Activated CD4-positive, alpha-beta T cell treated with anti-CD3 and anti-CD28 coated beads, Interleukin-2, amount 10 ng/mL, durations not matched to agents 7 days and 5 days (primary cell): ENCODE measurements at regions not wholly inside any gene's neighbourhood (a gene's known extent, or its start where the extent isn't known, plus 50 kb on each side); places are given as distances from the start of the nearest gene placed in this dataset.

Experiments
- CTCF ChIA-PET: fragments of 350-600 bp; sonication (Branson Sonifier 250); formaldehyde crosslinking; loops from one replicate; lab custom pipeline; 2021; ENCODE audit warnings: antibody characterized with exemption; lab: Charles Lee
- POLR2A ChIA-PET: fragments of 350-600 bp; sonication (Branson Sonifier 250); formaldehyde crosslinking; loops from one replicate; lab custom pipeline; 2021; ENCODE audit warnings: antibody characterized with exemption; lab: Charles Lee
- DNase-seq: peaks from one replicate; pipeline ENCODE4 v3.0.0-alpha.2; 2020
- H3K27ac Mint-ChIP-seq: one replicate; pipeline ENCODE4 v1.8.0; 2021; ENCODE audit warnings: mild to moderate bottlenecking, moderate library complexity, mixed read lengths
- H3K27me3 Mint-ChIP-seq: one replicate; pipeline ENCODE4 v1.8.0; 2021; ENCODE audit warnings: mixed read lengths
- H3K36me3 Mint-ChIP-seq: one replicate; pipeline ENCODE4 v1.8.0; 2021; ENCODE audit warnings: low read depth, mixed read lengths
- H3K4me1 Mint-ChIP-seq: one replicate; pipeline ENCODE4 v1.8.0; 2021; ENCODE audit warnings: mixed read lengths
- H3K4me3 Mint-ChIP-seq: one replicate; pipeline ENCODE4 v1.8.0; 2021; ENCODE audit warnings: mild to moderate bottlenecking, moderate library complexity, mixed read lengths
- H3K9me3 Mint-ChIP-seq: one replicate; pipeline ENCODE4 v1.8.0; 2021; ENCODE audit warnings: mixed read lengths

DNA sequence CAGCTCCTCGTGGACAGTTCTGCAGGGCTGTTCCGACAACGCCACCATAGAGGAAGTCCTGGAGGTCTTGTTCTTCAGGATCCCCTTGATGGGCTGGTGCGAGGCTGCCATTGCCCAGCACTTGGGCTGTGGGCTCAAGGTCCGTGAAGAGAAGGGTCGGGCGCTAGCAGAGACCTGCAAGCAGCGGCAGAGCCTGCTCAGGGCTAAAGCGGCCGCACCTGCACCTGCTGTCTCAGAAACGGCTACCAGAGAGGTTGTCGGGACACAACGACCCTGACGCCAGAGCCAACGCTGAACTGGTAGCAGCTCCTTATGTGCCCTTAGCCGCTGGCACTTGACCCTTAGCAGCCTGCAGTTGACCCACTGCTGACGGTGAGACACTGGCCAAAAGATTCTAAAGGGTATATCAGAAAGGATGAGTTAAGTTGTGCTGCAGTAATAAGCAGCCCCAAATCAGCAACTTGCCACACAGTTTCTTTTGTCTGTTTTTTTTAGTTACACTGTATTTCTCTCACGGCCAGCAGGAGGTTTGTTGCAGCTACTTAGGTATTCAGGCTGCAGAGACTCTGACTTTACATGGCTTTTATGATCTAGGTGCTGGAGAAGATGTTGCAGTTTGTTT is 55.5 kb upstream of the ST6GAL2 start:
- Mint-ChIP-seq H3K27ac (no peak overlapping the region), H3K27me3 (no peaks in the 10 kb centered on the region), H3K36me3 (no peaks in the 10 kb centered on the region), H3K9me3 (peaks cover 4% of the 10 kb centered on the region), H3K4me3 (no peak overlapping the region), H3K4me1 (no peaks in the 10 kb centered on the region)
- ChIA-PET POLR2A (no interaction called here), CTCF (no interaction called here)
- no peak for DNase-seq

DNA sequence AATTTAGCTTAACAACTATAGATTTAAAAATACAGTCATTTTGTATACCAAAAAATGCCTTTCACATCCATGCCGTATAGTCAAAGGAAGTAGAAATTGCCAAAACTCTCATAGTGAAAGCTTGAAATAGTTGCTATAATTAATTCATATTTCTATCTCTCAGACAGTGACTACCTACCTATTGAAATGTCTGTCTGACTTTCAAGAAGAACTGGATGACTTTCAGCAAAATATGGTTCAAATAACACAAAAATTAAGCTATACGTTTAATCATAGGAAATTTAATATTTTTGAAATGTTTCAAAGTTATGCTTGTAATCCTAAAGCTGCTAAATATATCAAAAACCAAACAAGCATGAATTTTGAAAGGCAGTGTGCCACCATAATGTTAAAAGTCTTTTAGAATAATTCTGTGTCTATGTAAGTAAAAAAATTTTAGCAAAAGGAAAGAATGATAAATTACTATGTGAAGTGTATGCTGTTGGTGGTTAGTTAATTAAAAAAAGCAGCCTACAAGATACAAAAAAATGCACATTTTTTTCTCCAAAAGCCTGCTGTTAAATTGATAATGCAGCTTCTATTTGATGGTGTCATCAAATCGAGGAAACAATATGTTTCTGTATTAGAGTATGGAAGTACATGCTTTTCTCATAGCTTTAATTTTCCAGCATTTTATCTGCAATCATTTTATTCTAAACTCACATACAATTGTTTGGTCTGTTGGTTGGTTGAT is 57.7 kb upstream of the ST6GAL2 start:
- H3K9me3 Mint-ChIP-seq, result peaks cover 4% of the 10 kb centered on the region
- DNase-seq, result no peak
- no peaks in the 10 kb centered on the region for H3K4me1 Mint-ChIP-seq
- no peaks in the 10 kb centered on the region for H3K27me3 Mint-ChIP-seq
- no peak overlapping the region for H3K4me3 Mint-ChIP-seq
- POLR2A ChIA-PET, result no interaction called here
- no peaks in the 10 kb centered on the region for H3K36me3 Mint-ChIP-seq
- H3K27ac Mint-ChIP-seq, result no peak overlapping the region
- CTCF ChIA-PET, result interaction anchor here (0.6 kb wide), 1 partner anchor 662 kb away, joined by 3 read pairs; no protein-coding TSS in a partner anchor

- H3K4me3 Mint-ChIP-seq, result no peak overlapping the region
- CTCF ChIA-PET, result no interaction called here
- H3K4me1 Mint-ChIP-seq, result no peaks in the 10 kb centered on the region
Measured at GRCh38 chr2:106944215-106944614, 58.2 kb upstream of the ST6GAL2 start.

DNA sequence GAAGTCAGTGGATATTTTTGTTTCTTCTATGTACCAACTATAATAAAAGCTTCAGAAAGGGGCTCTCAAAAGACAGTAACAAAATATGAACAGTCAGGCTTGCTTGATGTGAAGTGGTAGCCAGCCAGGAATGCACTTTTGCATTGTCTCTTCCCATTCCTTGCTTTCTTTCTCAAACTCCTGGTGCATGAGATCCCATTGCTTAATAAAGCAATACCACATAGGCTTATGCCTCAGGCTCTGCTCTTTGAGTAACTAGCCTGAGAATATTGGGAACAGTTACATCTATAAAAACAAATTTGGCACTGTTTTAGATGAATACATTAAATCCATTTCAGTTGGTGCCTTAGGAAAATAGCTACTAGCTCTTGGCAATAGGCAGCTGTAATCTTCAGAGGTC is 62.6 kb upstream of the ST6GAL2 start:
- H3K27me3 Mint-ChIP-seq, result no peaks in the 10 kb centered on the region
- no peaks in the 10 kb centered on the region for H3K4me1 Mint-ChIP-seq
- POLR2A ChIA-PET, result no interaction called here
- peaks cover 2% of the 10 kb centered on the region for H3K9me3 Mint-ChIP-seq
- H3K27ac Mint-ChIP-seq, result no peak overlapping the region
- no peaks in the 10 kb centered on the region for H3K36me3 Mint-ChIP-seq
- no peak for DNase-seq
- CTCF ChIA-PET, result no interaction called here
- H3K4me3 Mint-ChIP-seq, result no peak overlapping the region

More at GRCh38 chr2:106944215-106944614, 58.2 kb upstream of the ST6GAL2 start:
- POLR2A ChIA-PET, result no interaction called here
- Mint-ChIP-seq H3K9me3 (peaks cover 4% of the 10 kb centered on the region), H3K36me3 (no peaks in the 10 kb centered on the region), H3K27ac (no peak overlapping the region), H3K27me3 (no peaks in the 10 kb centered on the region)
- no peak for DNase-seq

DNA sequence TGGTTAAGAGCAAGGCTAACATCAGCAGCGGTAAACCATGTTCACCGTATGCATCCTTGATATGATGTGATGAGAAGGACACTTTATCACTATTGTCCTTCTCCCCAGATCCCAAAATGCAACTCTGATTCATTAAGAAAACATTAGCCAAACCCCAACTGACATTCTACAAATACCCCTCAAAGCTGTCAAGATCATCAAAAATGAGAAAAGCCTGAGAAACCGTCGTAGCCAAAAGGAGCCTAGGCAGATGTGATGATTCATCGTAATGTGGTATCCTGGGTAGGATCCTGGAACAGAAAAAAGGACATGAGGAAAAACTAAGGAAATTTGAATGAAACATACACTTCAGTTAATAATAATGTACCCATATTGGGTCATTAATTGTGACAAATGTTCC is 67.3 kb upstream of the ST6GAL2 start:
- POLR2A ChIA-PET, result no interaction called here
- Mint-ChIP-seq H3K36me3 (no peaks in the 10 kb centered on the region), H3K27me3 (no peaks in the 10 kb centered on the region), H3K27ac (no peak overlapping the region), H3K4me1 (no peaks in the 10 kb centered on the region), H3K9me3 (no peaks in the 10 kb centered on the region), H3K4me3 (no peak overlapping the region)
- no peak for DNase-seq
- CTCF ChIA-PET, result no interaction called here

GRCh38 chr2:106953779-106954178 is 67.8 kb upstream of the ST6GAL2 start:
- Mint-ChIP-seq H3K36me3 (no peaks in the 10 kb centered on the region), H3K4me1 (no peaks in the 10 kb centered on the region), H3K4me3 (no peak overlapping the region), H3K27me3 (no peaks in the 10 kb centered on the region), H3K27ac (no peak overlapping the region), H3K9me3 (no peaks in the 10 kb centered on the region)
- DNase-seq, result no peak
- CTCF ChIA-PET, result no interaction called here
- POLR2A ChIA-PET, result no interaction called here

DNA sequence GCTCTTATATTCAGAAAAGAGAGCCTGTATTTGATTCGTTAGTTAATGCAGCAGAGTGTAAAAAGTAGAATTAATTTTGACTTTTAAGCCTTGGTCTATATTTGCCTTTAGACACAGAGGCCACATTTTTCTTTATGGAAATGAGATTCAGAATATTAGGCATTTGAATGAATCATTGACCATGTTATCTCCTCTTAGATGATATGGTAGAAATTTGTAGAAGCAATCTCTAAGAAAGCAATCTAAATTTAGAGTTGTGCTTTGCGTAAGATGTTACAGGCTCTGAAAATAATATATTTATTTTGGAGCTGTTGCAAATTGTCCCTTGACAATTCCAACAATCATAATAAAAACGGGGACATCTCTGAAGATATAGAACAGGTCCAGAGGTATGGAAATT is 68.3 kb upstream of the ST6GAL2 start:
- CTCF ChIA-PET, result no interaction called here
- no peaks in the 10 kb centered on the region for H3K4me1 Mint-ChIP-seq
- POLR2A ChIA-PET, result no interaction called here
- no peaks in the 10 kb centered on the region for H3K27me3 Mint-ChIP-seq
- H3K27ac Mint-ChIP-seq, result no peak overlapping the region
- no peak overlapping the region for H3K4me3 Mint-ChIP-seq
- H3K36me3 Mint-ChIP-seq, result no peaks in the 10 kb centered on the region
- H3K9me3 Mint-ChIP-seq, result no peaks in the 10 kb centered on the region
- DNase-seq, result no peak

- Mint-ChIP-seq H3K4me1 (no peaks in the 10 kb centered on the region), H3K4me3 (no peak overlapping the region), H3K27ac (no peak overlapping the region), H3K27me3 (no peaks in the 10 kb centered on the region), H3K9me3 (no peaks in the 10 kb centered on the region), H3K36me3 (no peaks in the 10 kb centered on the region)
- ChIA-PET POLR2A (no interaction called here), CTCF (no interaction called here)
- no peak for DNase-seq
Measured at GRCh38 chr2:106956416-106956815, 70.4 kb upstream of the ST6GAL2 start.

DNA sequence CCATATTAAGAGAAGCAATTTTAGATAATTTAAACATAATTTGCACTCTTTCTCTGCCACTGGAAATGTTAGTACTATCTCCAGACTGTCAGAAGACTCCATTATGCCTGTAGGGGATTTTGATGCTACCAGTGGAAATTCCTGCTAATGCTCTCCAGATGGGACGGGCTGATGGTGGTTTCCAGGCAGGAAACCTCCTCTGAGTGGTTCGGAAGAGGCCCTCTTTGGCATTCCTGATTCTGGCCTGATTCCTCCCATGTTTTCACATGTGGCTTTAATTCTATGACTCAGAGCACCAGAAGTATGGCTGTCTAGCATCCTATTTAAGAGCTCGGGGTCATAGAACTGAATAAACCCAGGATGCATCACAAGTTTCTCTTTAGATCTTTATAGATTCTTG is 70.9 kb upstream of the ST6GAL2 start:
- CTCF ChIA-PET, result no interaction called here
- Mint-ChIP-seq H3K27ac (no peak overlapping the region), H3K4me3 (no peak overlapping the region)

GRCh38 chr2:106959975-106960682 is 74.2 kb upstream of the ST6GAL2 start:
- Mint-ChIP-seq H3K27ac (no peak overlapping the region), H3K36me3 (no peaks in the 10 kb centered on the region), H3K27me3 (no peaks in the 10 kb centered on the region), H3K9me3 (no peaks in the 10 kb centered on the region), H3K4me1 (no peaks in the 10 kb centered on the region), H3K4me3 (no peak overlapping the region)
- ChIA-PET CTCF (no interaction called here), POLR2A (no interaction called here)
- DNase-seq, result no peak

More for the DNA sequence above, 70.9 kb upstream of the ST6GAL2 start:
- POLR2A ChIA-PET, result no interaction called here
- H3K9me3 Mint-ChIP-seq, result no peaks in the 10 kb centered on the region
- H3K4me1 Mint-ChIP-seq, result no peaks in the 10 kb centered on the region
- no peaks in the 10 kb centered on the region for H3K36me3 Mint-ChIP-seq
- DNase-seq, result no peak
- no peaks in the 10 kb centered on the region for H3K27me3 Mint-ChIP-seq

GRCh38 chr2:106960683-106961161 is 74.8 kb upstream of the ST6GAL2 start:
- ChIA-PET CTCF (no interaction called here), POLR2A (no interaction called here)
- no peaks in the 10 kb centered on the region for H3K4me1 Mint-ChIP-seq
- no peak overlapping the region for H3K27ac Mint-ChIP-seq
- no peaks in the 10 kb centered on the region for H3K27me3 Mint-ChIP-seq
- no peaks in the 10 kb centered on the region for H3K9me3 Mint-ChIP-seq
- no peak overlapping the region for H3K4me3 Mint-ChIP-seq
- no peaks in the 10 kb centered on the region for H3K36me3 Mint-ChIP-seq
- no peak for DNase-seq

DNA sequence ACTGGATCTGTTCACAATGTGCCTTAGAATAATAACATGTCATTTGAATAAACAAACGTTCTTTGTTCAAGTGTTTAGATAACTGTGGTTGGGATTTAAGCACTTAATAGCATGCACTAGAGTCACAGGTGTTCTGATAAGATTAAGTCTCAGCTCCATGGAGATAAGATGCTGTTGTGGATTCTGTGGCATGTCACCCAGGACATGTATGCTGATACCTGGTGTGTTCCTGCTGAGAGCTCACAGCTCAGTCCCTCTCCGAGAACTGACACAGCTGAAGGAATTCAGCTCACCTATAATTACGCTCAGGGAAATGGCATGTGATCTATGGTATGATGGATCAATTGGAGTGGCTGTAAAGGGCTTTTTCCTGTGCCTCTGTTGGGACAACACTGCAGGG is 75.4 kb upstream of the ST6GAL2 start:
- ChIA-PET CTCF (no interaction called here), POLR2A (no interaction called here)
- DNase-seq, result no peak
- Mint-ChIP-seq H3K4me3 (no peak overlapping the region), H3K27ac (no peak overlapping the region), H3K36me3 (no peaks in the 10 kb centered on the region), H3K4me1 (no peaks in the 10 kb centered on the region), H3K27me3 (no peaks in the 10 kb centered on the region), H3K9me3 (no peaks in the 10 kb centered on the region)

- Mint-ChIP-seq H3K27me3 (no peaks in the 10 kb centered on the region), H3K27ac (no peak overlapping the region), H3K4me3 (no peak overlapping the region), H3K36me3 (no peaks in the 10 kb centered on the region), H3K4me1 (no peaks in the 10 kb centered on the region), H3K9me3 (no peaks in the 10 kb centered on the region)
- CTCF ChIA-PET, result no interaction called here
- POLR2A ChIA-PET, result no interaction called here
- DNase-seq, result no peak
Measured at GRCh38 chr2:106963156-106963555, 77.2 kb upstream of the ST6GAL2 start.
